ENCODE measurements at regions not wholly inside any gene's neighbourhood (a gene's known extent, or its start where the extent isn't known, plus 50 kb on each side); places are given as distances from the start of the nearest gene placed in this dataset.

- TF ChIP-seq CTCF (IDR thresholded peaks at IDR 0.05) (no peak), EZH2 (IDR thresholded peaks at IDR 0.05; ENCODE audit: borderline replicate concordance, insufficient read depth, low read depth, low read length, poor library complexity, severe bottlenecking) (no peak)
These were observed 314.7 kb upstream of the ADAMTSL1 start for GRCh38 chr9:18159254-18159653.

All from B cell (primary cell).